H1 (cell line): ENCODE measurements at regions not wholly inside any gene's neighbourhood (a gene's known extent, or its start where the extent isn't known, plus 50 kb on each side); places are given as distances from the start of the nearest gene placed in this dataset.

Source experiments
- CTCF ChIA-PET: fragments of 300-600 bp; sonication (Branson Sonifier 250); formaldehyde crosslinking; loops from one replicate; lab custom pipeline; 2021; ENCODE audit not compliant: partially characterized antibody; lab: Charles Lee
- POLR2A ChIA-PET: fragments of 300-600 bp; sonication (Branson Sonifier 250); formaldehyde crosslinking; loops from one replicate; lab custom pipeline; 2021; ENCODE audit warnings: inconsistent platforms; ENCODE audit not compliant: partially characterized antibody; lab: Charles Lee
- DNase-seq, 2 experiments: peaks; one replicate each; pipeline versions ENCODE4 v3.0.0 to v3.0.0-alpha.2; 2010 to 2022; ENCODE audit warnings: low spot score in 2 of 2, low read depth in 1 of 2, mixed read lengths in 1 of 2
- FAIRE-seq: peaks from 2 replicates; lab custom pipeline; 2011; peaks lifted over from hg19 to GRCh38; lab: Jason Lieb, UNC
- H2AFZ ChIP-seq: 2 replicates; pipeline ENCODE4 v1.8.1; 2012; ENCODE audit warnings: low read length, inconsistent platforms
- H2AK5ac ChIP-seq: 2 replicates; pipeline ENCODE4 v1.6.1; 2013; ENCODE audit warnings: low read depth, low read length
- H2BK120ac ChIP-seq: replicated peaks from 2 replicates; pipeline ENCODE3; 2013; ENCODE audit warnings: low read depth, low read length, inconsistent platforms
- H2BK12ac ChIP-seq: 2 replicates; pipeline ENCODE4 v1.6.1; 2013; ENCODE audit warnings: low read depth, low read length
- H2BK15ac ChIP-seq: 2 replicates; pipeline ENCODE4 v1.6.1; 2013; ENCODE audit warnings: low read length
- H2BK20ac ChIP-seq: 2 replicates; pipeline ENCODE4 v1.6.1; 2013; ENCODE audit warnings: low read length
- H2BK5ac ChIP-seq: 2 replicates; pipeline ENCODE4 v1.6.1; 2013; ENCODE audit warnings: low read depth, low read length
- H3K14ac ChIP-seq: 2 replicates; pipeline ENCODE4 v1.6.1; 2013; ENCODE audit warnings: inconsistent platforms; ENCODE audit not compliant: insufficient read length
- H3K18ac ChIP-seq: 2 replicates; pipeline ENCODE4 v1.6.1; 2013; ENCODE audit warnings: low read length; ENCODE audit errors: extremely low read depth
- H3K23ac ChIP-seq: 2 replicates; pipeline ENCODE4 v1.6.1; 2013; ENCODE audit warnings: inconsistent platforms; ENCODE audit not compliant: insufficient read length
- H3K23me2 ChIP-seq: 2 replicates; pipeline ENCODE4 v1.6.1; 2013; ENCODE audit warnings: low read depth, low read length
- H3K27ac ChIP-seq: 2 replicates; pipeline ENCODE4 v1.6.1; 2011; ENCODE audit warnings: low read depth, low read length, inconsistent platforms
- H3K27me3 ChIP-seq, 4 experiments: replicated peaks in 1 of 4; 1 replicate in 1 of 4; 2 replicates in 3 of 4; pipeline versions ENCODE4 v1.6.1 to v1.8.1; 2011 to 2013; ENCODE audit warnings: low read length in 3 of 4, mild to moderate bottlenecking in 3 of 4, inconsistent platforms in 2 of 4, mixed read lengths in 2 of 4, moderate library complexity in 1 of 4; ENCODE audit not compliant: control insufficient read depth in 3 of 4, insufficient read depth in 3 of 4; ENCODE audit errors: extremely low read depth in 1 of 4
- H3K36me3 ChIP-seq, 4 experiments: 2 replicates each; pipeline versions ENCODE4 v1.6.1 to v1.8.1; 2011 to 2013; ENCODE audit warnings: mild to moderate bottlenecking in 4 of 4, low read length in 3 of 4, moderate library complexity in 2 of 4, control low read depth in 1 of 4, inconsistent platforms in 1 of 4; ENCODE audit not compliant: insufficient read depth in 4 of 4, control insufficient read depth in 2 of 4
- H3K4ac ChIP-seq: replicated peaks from 2 replicates; pipeline ENCODE3; 2013; ENCODE audit warnings: low read length, low read depth, mixed read lengths, inconsistent platforms; ENCODE audit not compliant: insufficient read length
- H3K4me1 ChIP-seq, 4 experiments: replicated peaks in 1 of 4; 1 replicate in 1 of 4; 2 replicates in 3 of 4; pipeline versions ENCODE4 v1.6.1 to v1.8.1; 2011 to 2013; ENCODE audit warnings: low read length in 3 of 4, inconsistent platforms in 2 of 4, mixed read lengths in 1 of 4; ENCODE audit not compliant: insufficient read depth in 4 of 4, control insufficient read depth in 3 of 4
- H3K4me2 ChIP-seq, 2 experiments: 2 replicates each; pipeline versions ENCODE4 v1.6.1 to v1.8.1; 2011 to 2013; ENCODE audit warnings: low read depth in 2 of 2, low read length in 2 of 2, control low read depth in 1 of 2, inconsistent platforms in 1 of 2, mild to moderate bottlenecking in 1 of 2; ENCODE audit not compliant: insufficient read depth in 1 of 2
- H3K4me3 ChIP-seq, 4 experiments: fragments of 200-600, 300-600 bp in 1 of 4; sonication (generic), shearing (Covaris generic), sonication (Bioruptor Twin) in 1 of 4; 2 replicates each; pipeline versions ENCODE4 v1.5.1 to v1.8.1; 2011 to 2016; ENCODE audit warnings: low read length in 4 of 4, low read depth in 3 of 4, control low read depth in 2 of 4, inconsistent platforms in 2 of 4, mild to moderate bottlenecking in 2 of 4, mixed read lengths in 1 of 4, moderate library complexity in 1 of 4; ENCODE audit not compliant: insufficient read depth in 2 of 4; ENCODE audit errors: extremely low read depth in 1 of 4
- H3K56ac ChIP-seq: replicated peaks from 2 replicates; pipeline ENCODE3; 2013; ENCODE audit warnings: low read depth, mild to moderate bottlenecking, mixed read lengths, low read length, inconsistent platforms; ENCODE audit not compliant: insufficient read length
- H3K79me1 ChIP-seq: 2 replicates; pipeline ENCODE4 v1.6.1; 2013; ENCODE audit warnings: low read depth, low read length, control low read depth
- H3K79me2 ChIP-seq, 2 experiments: 2 replicates each; pipeline versions ENCODE4 v1.6.1 to v1.8.1; 2012 to 2013; ENCODE audit warnings: low read length in 2 of 2, mild to moderate bottlenecking in 2 of 2, inconsistent platforms in 1 of 2; ENCODE audit not compliant: insufficient read depth in 2 of 2, control insufficient read depth in 1 of 2
- H3K9ac ChIP-seq, 4 experiments: replicated peaks in 1 of 4; 1 replicate in 1 of 4; 2 replicates in 3 of 4; pipeline versions ENCODE4 v1.6.1 to v1.8.1; 2011 to 2013; ENCODE audit warnings: low read depth in 3 of 4, low read length in 3 of 4, control low read depth in 2 of 4, mild to moderate bottlenecking in 2 of 4, moderate library complexity in 2 of 4, inconsistent platforms in 1 of 4; ENCODE audit errors: extremely low read depth in 1 of 4
- H3K9me3 ChIP-seq, 2 experiments: 2 replicates each; pipeline versions ENCODE4 v1.6.1 to v1.8.1; 2012 to 2013; ENCODE audit warnings: mild to moderate bottlenecking in 2 of 2, moderate library complexity in 2 of 2, control low read depth in 1 of 2, inconsistent platforms in 1 of 2, low read depth in 1 of 2, low read length in 1 of 2, mixed read lengths in 1 of 2; ENCODE audit not compliant: insufficient read depth in 2 of 2
- H4K20me1 ChIP-seq, 2 experiments: replicated peaks in 1 of 2; 2 replicates each; pipeline versions ENCODE3 to v1.8.1; 2011 to 2013; ENCODE audit warnings: inconsistent platforms in 2 of 2, low read length in 2 of 2, mild to moderate bottlenecking in 1 of 2; ENCODE audit not compliant: insufficient read depth in 2 of 2, control insufficient read depth in 1 of 2
- H4K5ac ChIP-seq: 2 replicates; pipeline ENCODE4 v1.6.1; 2013; ENCODE audit warnings: low read length, low read depth, mixed read lengths, inconsistent platforms; ENCODE audit not compliant: insufficient read length
- H4K8ac ChIP-seq: 2 replicates; pipeline ENCODE4 v1.8.0; 2013; ENCODE audit warnings: mild to moderate bottlenecking, moderate library complexity, low read length, inconsistent platforms; ENCODE audit not compliant: insufficient read depth; ENCODE audit errors: extremely low read depth
- H4K91ac ChIP-seq: replicated peaks from 2 replicates; pipeline ENCODE3; 2013; ENCODE audit warnings: low read length, mixed read lengths, inconsistent platforms; ENCODE audit not compliant: insufficient read length
- HDAC2 ChIP-seq, 2 experiments: fragments of 300-600 bp in 1 of 2; sonication (generic) in 1 of 2; IDR thresholded peaks; 2 replicates each; pipeline ENCODE4 v1.6.1; 2011 to 2012; ENCODE audit warnings: low read depth in 2 of 2, low read length in 2 of 2, mild to moderate bottlenecking in 2 of 2, moderate library complexity in 2 of 2, borderline replicate concordance in 1 of 2, inconsistent platforms in 1 of 2
- MAFK ChIP-seq: IDR thresholded peaks from 2 replicates; pipeline ENCODE4 v1.6.1; 2012; ENCODE audit warnings: low read depth, mild to moderate bottlenecking, improper control_type of control experiment, low read length
- MAX ChIP-seq: IDR thresholded peaks from 2 replicates; pipeline ENCODE4 v1.6.1; 2012; ENCODE audit warnings: inconsistent platforms
- USF2 ChIP-seq: IDR thresholded peaks from 2 replicates; pipeline ENCODE4 v1.6.1; 2011; ENCODE audit warnings: low read length, improper control_type of control experiment
- WGBS, 2 experiments: shearing (Covaris generic) in 1 of 2; methylation state at CpG; one replicate each; pipeline versions ENCODE4 v1.1.6 to v1.1.7; 2013 to 2015; ENCODE audit warnings: low lambda C conversion rate in 2 of 2, mixed read lengths in 2 of 2, inconsistent platforms in 1 of 2, low coverage in 1 of 2, missing lambda C conversion rate in 1 of 2; ENCODE audit not compliant: insufficient replicate concordance in 2 of 2, insufficient coverage in 1 of 2, insufficient read length in 1 of 2; ENCODE audit errors: extremely low coverage in 1 of 2, missing lambda C conversion rate in 1 of 2; 5-methylcytosine and 5-hydroxymethylcytosine counted together

GRCh38 chr3:162366166-162366766, 869.7 kb downstream of the OTOL1 start:
- Histone ChIP-seq H2BK12ac (no peak overlapping the region), H3K79me2 (no peaks in the 10 kb centered on the region), H4K5ac (no peak overlapping the region), H3K23ac (no peak overlapping the region), H3K27ac (no peak overlapping the region), H3K9me3 (no peaks in the 10 kb centered on the region), H3K27me3 (no peaks in the 10 kb centered on the region), H3K56ac (no peak overlapping the region), H2BK20ac (no peak overlapping the region), H2AK5ac (no peak overlapping the region), H3K79me1 (no peaks in the 10 kb centered on the region), H3K23me2 (no peaks in the 10 kb centered on the region; the same call in 1 of the 2 replicates), H2BK5ac (no peak overlapping the region), H2BK120ac (no peak overlapping the region), H4K91ac (no peak overlapping the region), H3K9ac (no peak overlapping the region), H3K14ac (no peak overlapping the region), H2AFZ (no peak overlapping the region), H3K18ac (no peak overlapping the region), H3K4ac (no peak overlapping the region), H3K36me3 (no peaks in the 10 kb centered on the region), H2BK15ac (no peak overlapping the region), H3K4me3 (no peak overlapping the region), H4K8ac (no peak overlapping the region), H3K4me2 (no peak overlapping the region), H3K4me1 (peaks cover 0 to 4% (median 0%) of the 10 kb centered on the region in 4 experiments; a peak in 1 of 7 replicates), H4K20me1 (no peaks in the 10 kb centered on the region)
- CTCF ChIA-PET = no interaction called here
- no peak for DNase-seq
- TF ChIP-seq USF2 = no peak
- no peak for TF ChIP-seq MAFK
- TF ChIP-seq HDAC2 (IDR thresholded peaks at IDR 0.05; ENCODE audit: borderline replicate concordance in 1 of 2, low read depth in 2 of 2, low read length in 2 of 2) = no peak
- TF ChIP-seq MAX = no peak
- WGBS, 2 experiments = 92% methylated on average over 4 of the region's 4 CpGs; no CpG with 5 or more reads in 1 of the 2 experiments
- POLR2A ChIA-PET = no interaction called here
- no peak for FAIRE-seq
